ENCODE measurements at regions not wholly inside any gene's neighbourhood (a gene's known extent, or its start where the extent isn't known, plus 50 kb on each side); places are given as distances from the start of the nearest gene placed in this dataset.

DNA sequence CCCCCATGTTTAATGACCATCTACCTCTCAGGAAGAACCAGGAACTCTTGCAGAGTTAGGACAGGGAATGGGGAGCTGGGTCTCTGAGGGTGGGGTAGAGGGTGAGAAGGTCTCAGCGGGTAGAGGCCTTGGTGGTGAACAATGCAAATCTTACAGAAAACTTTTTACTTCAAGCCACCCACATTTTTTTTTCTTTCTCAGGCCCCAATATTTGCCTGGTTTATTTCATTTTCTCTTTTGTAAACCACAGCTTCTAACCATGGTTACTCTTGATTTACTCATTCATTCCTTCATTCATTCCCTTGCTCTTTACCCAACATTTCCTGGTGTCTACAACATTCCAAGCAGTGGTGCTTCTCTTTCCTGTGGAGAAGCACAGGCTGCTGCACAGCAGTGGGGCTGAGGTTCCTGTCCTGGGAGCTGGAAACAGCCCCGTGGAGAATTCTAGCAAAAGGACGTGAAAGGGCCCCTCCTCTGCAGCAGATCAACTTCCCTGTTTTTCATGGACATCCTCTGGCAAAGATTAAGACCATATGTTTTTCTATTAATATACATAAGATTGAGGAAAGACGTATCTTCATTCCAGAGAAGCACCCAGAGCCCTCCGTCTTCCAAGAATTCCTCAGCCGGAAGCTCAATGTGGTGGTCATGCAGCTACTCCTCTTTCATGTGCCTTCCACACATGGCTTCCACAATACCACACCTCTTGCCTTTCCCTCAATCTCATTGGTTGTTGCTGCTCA is 224.4 kb upstream of the SESN3 start:
- Histone ChIP-seq H3K4me3 (ENCODE audit: low read length in 3 of 3) (no peak overlapping the region), H3K27ac (ENCODE audit: low read depth, low read length) (no peak overlapping the region), H3K4me1 (ENCODE audit: control insufficient read depth in 3 of 3, insufficient read depth in 3 of 3, low read length in 3 of 3) (peaks cover 0 to 7% (median 2%) of the 10 kb centered on the region in 3 donors)

DNA sequence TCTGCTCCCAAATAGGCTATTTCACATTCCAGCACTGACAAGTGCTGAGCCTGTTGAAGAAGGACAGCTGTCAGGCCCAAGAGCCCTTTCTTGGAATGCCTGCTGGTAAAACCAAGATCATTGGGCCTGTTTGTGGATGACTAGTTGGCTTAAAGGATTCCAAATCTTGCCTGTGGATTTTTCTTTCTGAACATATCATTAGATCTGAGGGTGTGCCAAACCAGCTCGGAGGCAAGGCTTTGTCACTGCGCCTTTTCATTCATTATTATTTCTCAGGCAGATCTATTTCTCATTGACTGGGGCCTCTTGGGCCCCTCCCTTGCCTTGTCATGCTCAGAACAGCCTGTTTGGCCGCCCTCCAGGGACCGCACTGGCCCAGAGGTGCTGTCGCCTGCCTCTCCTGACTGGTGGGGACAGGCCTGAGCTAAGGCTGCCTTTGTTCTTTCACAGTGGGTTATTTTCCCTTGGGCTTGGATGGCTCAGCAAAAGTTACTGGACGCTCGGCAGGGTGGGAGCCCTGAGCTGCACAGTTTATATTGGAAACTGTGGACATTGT is 222.7 kb upstream of the SESN3 start:
- no peak overlapping the region for H3K4me3 ChIP-seq (ENCODE audit: low read length in 3 of 3)
- H3K4me1 ChIP-seq (ENCODE audit: control insufficient read depth in 3 of 3, insufficient read depth in 3 of 3, low read length in 3 of 3): no peaks in the 10 kb centered on the region
- no peak overlapping the region for H3K9ac ChIP-seq (ENCODE audit: low read depth in 1 of 3, low read length in 3 of 3)
- no peaks in the 10 kb centered on the region for H3K9me3 ChIP-seq (ENCODE audit: control insufficient read depth in 3 of 3, low read length in 3 of 3)
- H3K27ac ChIP-seq (ENCODE audit: low read depth, low read length): no peak overlapping the region
- H3K27me3 ChIP-seq (ENCODE audit: control insufficient read depth in 3 of 3, insufficient read depth in 3 of 3, low read length in 3 of 3): no peaks in the 10 kb centered on the region
- H3K36me3 ChIP-seq (ENCODE audit: control insufficient read depth in 3 of 3, insufficient read depth in 3 of 3, low read length in 3 of 3): no peaks in the 10 kb centered on the region

More for the DNA sequence above, 224.4 kb upstream of the SESN3 start:
- Histone ChIP-seq H3K9ac (ENCODE audit: low read depth in 1 of 3, low read length in 3 of 3) (no peak overlapping the region), H3K36me3 (ENCODE audit: control insufficient read depth in 3 of 3, insufficient read depth in 3 of 3, low read length in 3 of 3) (no peaks in the 10 kb centered on the region), H3K9me3 (ENCODE audit: control insufficient read depth in 3 of 3, low read length in 3 of 3) (no peaks in the 10 kb centered on the region), H3K27me3 (ENCODE audit: control insufficient read depth in 3 of 3, insufficient read depth in 3 of 3, low read length in 3 of 3) (no peaks in the 10 kb centered on the region)

DNA sequence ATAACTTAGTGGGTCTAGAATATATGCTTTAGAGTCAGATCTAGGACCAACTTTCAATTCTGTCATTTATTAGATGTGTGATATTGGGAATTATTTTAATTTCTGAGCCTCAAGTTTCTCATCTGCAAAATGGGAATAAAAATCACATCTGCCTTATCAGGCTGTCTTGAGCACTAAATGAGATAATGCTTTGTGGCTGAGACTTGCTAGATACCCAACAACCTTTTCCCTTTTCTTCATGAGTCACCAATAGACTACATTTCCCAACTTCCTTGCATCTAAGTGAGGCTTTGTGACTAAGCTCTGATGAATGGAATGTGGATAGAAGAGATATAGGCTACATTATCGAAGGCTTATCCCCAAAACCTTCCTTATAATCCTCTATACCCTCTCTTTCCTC is 220.7 kb upstream of the SESN3 start:
- no peaks in the 10 kb centered on the region for H3K4me1 ChIP-seq (ENCODE audit: control insufficient read depth in 3 of 3, insufficient read depth in 3 of 3, low read length in 3 of 3)
- no peaks in the 10 kb centered on the region for H3K9me3 ChIP-seq (ENCODE audit: control insufficient read depth in 3 of 3, low read length in 3 of 3)
- H3K9ac ChIP-seq (ENCODE audit: low read depth in 1 of 3, low read length in 3 of 3): no peak overlapping the region
- H3K27ac ChIP-seq (ENCODE audit: low read depth, low read length): no peak overlapping the region
- H3K36me3 ChIP-seq (ENCODE audit: control insufficient read depth in 3 of 3, insufficient read depth in 3 of 3, low read length in 3 of 3): no peaks in the 10 kb centered on the region
- H3K4me3 ChIP-seq (ENCODE audit: low read length in 3 of 3): no peak overlapping the region
- H3K27me3 ChIP-seq (ENCODE audit: control insufficient read depth in 3 of 3, insufficient read depth in 3 of 3, low read length in 3 of 3): no peaks in the 10 kb centered on the region

DNA sequence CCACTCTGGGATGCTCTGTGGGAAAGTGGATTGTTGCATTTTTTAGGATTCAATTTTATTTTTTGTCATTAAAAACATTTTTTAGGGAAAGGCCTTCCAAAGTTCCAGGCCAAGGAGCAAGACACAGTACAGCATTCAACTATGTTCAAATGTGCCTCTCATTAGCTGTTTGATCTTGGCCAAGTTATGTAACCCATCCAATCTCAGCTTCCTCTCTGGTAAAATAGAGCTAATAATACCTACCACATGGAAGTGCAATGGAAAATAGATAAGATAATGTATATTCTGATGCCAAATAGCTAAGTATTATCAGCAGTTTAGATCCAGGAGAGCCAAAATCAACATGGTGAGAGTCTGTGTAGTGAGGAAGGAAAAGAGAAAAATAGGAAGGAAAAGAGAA is 220.3 kb upstream of the SESN3 start:
- no peak overlapping the region for H3K27ac ChIP-seq (ENCODE audit: low read depth, low read length)

DNA sequence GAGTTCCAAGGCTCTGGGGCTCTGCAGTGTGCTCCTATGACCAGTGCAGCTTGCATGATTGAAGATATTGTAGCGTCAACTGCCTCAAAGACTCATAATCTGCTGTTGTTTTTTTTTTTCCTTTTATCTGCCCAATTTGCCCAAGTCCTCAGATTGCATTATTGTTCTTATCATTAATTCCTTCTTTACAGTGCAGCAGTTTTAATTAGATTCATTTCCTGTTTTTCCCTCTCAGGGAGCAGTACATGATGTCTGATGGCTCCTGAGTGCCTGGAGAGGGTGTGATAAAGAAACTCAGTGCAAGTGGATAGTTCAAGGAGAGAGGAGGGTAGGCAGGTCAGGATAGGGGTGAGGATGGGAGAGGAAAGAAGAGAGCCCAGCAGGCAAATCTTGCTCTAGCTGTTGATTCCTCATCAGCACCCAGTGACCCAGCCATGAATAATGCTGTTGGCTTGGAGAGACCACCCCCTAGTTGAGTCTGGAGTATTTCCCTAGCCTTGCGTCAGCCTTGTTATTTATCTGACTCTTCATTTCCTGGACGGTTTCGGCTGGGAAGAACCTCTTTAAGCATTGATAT is 219.6 kb upstream of the SESN3 start:
- no peak overlapping the region for H3K9ac ChIP-seq (ENCODE audit: low read depth in 1 of 3, low read length in 3 of 3)
- H3K27me3 ChIP-seq (ENCODE audit: control insufficient read depth in 3 of 3, insufficient read depth in 3 of 3, low read length in 3 of 3): no peaks in the 10 kb centered on the region
- H3K36me3 ChIP-seq (ENCODE audit: control insufficient read depth in 3 of 3, insufficient read depth in 3 of 3, low read length in 3 of 3): no peaks in the 10 kb centered on the region
- no peak overlapping the region for H3K4me3 ChIP-seq (ENCODE audit: low read length in 3 of 3)
- H3K9me3 ChIP-seq (ENCODE audit: control insufficient read depth in 3 of 3, low read length in 3 of 3): no peaks in the 10 kb centered on the region
- H3K27ac ChIP-seq (ENCODE audit: low read depth, low read length): no peak overlapping the region
- no peaks in the 10 kb centered on the region for H3K4me1 ChIP-seq (ENCODE audit: control insufficient read depth in 3 of 3, insufficient read depth in 3 of 3, low read length in 3 of 3)

More for the DNA sequence above, 220.3 kb upstream of the SESN3 start:
- Histone ChIP-seq H3K9ac (ENCODE audit: low read depth in 1 of 3, low read length in 3 of 3) (no peak overlapping the region), H3K4me3 (ENCODE audit: low read length in 3 of 3) (no peak overlapping the region), H3K27me3 (ENCODE audit: control insufficient read depth in 3 of 3, insufficient read depth in 3 of 3, low read length in 3 of 3) (no peaks in the 10 kb centered on the region), H3K4me1 (ENCODE audit: control insufficient read depth in 3 of 3, insufficient read depth in 3 of 3, low read length in 3 of 3) (no peaks in the 10 kb centered on the region), H3K36me3 (ENCODE audit: control insufficient read depth in 3 of 3, insufficient read depth in 3 of 3, low read length in 3 of 3) (no peaks in the 10 kb centered on the region), H3K9me3 (ENCODE audit: control insufficient read depth in 3 of 3, low read length in 3 of 3) (no peaks in the 10 kb centered on the region)

DNA sequence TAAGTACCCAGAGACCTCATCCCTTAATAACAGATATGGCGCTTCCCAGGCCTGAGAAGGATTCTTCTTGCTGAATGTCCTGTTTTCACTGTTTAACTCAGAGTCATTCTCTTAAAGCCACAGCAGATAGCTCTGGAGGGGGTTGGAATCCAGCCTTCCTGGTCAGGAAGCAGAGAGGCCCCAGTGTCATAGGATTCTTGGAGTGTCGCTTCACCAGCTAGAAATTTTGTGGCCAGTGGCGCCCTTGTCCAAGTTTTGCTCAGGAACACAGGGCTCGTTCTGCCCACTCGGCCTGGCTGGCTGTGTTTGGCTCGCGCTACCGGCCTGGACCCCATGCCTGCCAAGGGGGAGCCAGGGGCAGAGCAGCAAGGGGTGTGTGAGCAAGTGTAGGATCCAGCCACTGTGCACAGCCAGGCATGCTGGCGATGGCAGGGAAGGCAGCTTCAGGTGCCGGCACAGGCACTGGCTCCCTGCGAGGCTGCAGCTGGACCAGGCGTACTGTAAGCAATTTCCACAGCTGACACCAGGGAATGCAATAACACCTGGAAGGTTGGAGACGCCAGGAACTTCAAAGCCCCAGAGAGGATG is 214.8 kb upstream of the SESN3 start:
- H3K27ac ChIP-seq (ENCODE audit: low read depth, low read length): no peak overlapping the region
- H3K9ac ChIP-seq (ENCODE audit: low read depth in 1 of 3, low read length in 3 of 3): no peak overlapping the region

DNA sequence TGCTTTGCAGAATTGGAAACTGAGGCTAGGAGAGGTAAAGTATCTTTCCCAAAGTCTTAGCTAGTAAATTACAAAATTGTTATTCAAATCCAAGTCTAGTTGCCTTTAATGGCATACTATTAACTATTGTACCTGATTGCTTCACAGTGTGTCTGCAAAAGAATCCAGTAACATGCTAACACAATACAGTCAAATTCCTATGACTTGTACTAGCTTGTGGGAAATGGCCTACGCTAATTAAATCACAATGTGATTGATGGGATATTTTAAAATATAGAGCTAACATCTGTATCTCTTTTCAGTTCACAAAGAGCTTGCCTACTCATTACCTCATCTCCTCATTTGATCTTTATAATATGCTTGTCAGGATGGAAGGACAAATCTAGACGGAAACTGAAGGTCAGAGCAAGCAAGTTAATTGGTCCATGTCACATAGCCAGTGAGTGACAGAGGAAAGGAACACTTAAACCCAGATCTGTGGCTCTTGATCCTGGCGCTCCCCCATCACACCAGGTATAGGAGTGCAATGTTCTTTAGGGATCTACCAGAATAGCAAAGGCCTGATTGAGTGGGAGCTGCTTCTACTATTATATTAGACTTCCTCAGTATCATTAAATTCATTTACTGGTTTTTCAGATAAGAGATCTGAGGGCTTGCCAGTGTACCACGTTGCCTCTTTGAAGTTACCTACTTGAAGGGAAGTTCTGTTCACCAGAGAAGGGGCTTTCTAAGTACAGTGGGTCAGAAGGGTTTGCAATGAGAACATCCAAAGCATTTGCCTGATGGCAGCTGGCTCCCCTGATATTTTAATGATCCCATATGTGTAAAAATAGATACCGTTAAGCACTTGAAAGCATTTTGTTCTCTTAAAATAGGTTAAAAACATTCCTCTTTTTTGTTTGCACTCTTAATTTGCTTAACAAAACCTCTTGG is 213.6 kb upstream of the SESN3 start:
- Histone ChIP-seq H3K9ac (ENCODE audit: low read depth in 1 of 3, low read length in 3 of 3) (no peak overlapping the region), H3K27me3 (ENCODE audit: control insufficient read depth in 3 of 3, insufficient read depth in 3 of 3, low read length in 3 of 3) (no peaks in the 10 kb centered on the region), H3K36me3 (ENCODE audit: control insufficient read depth in 3 of 3, insufficient read depth in 3 of 3, low read length in 3 of 3) (no peaks in the 10 kb centered on the region), H3K27ac (ENCODE audit: low read depth, low read length) (no peak overlapping the region), H3K4me3 (ENCODE audit: low read length in 3 of 3) (no peak overlapping the region), H3K4me1 (ENCODE audit: control insufficient read depth in 3 of 3, insufficient read depth in 3 of 3, low read length in 3 of 3) (no peaks in the 10 kb centered on the region), H3K9me3 (ENCODE audit: control insufficient read depth in 3 of 3, low read length in 3 of 3) (peaks cover 0 to 3% (median 0%) of the 10 kb centered on the region in 3 donors)

More for the DNA sequence above, 214.8 kb upstream of the SESN3 start:
- Histone ChIP-seq H3K36me3 (ENCODE audit: control insufficient read depth in 3 of 3, insufficient read depth in 3 of 3, low read length in 3 of 3) (no peaks in the 10 kb centered on the region), H3K4me3 (ENCODE audit: low read length in 3 of 3) (no peak overlapping the region), H3K27me3 (ENCODE audit: control insufficient read depth in 3 of 3, insufficient read depth in 3 of 3, low read length in 3 of 3) (no peaks in the 10 kb centered on the region), H3K9me3 (ENCODE audit: control insufficient read depth in 3 of 3, low read length in 3 of 3) (peaks cover 0 to 3% (median 0%) of the 10 kb centered on the region in 3 donors), H3K4me1 (ENCODE audit: control insufficient read depth in 3 of 3, insufficient read depth in 3 of 3, low read length in 3 of 3) (no peaks in the 10 kb centered on the region)

DNA sequence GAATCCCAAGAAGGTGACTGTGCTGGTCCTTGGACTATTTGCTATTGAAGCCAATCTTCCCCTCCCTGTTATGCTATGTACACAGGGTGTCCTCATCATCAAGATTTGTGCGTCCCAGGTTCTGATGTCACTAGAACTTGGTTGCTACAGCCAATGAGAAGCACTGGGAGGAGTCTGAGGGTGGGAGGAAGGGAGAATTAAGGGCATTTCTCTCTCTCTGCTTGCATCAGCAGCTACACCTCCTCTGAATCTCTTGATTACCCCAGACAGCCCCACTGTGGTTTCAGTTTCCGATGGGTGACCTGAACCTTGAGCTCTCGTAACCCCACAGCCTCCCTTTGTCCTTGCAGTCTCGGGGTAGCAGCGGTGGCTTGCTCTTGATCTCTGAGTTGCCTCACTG is 212.4 kb upstream of the SESN3 start:
- no peak overlapping the region for H3K9ac ChIP-seq (ENCODE audit: low read depth in 1 of 3, low read length in 3 of 3)
- H3K9me3 ChIP-seq (ENCODE audit: control insufficient read depth in 3 of 3, low read length in 3 of 3): peaks cover 0 to 3% (median 0%) of the 10 kb centered on the region in 3 donors
- no peaks in the 10 kb centered on the region for H3K36me3 ChIP-seq (ENCODE audit: control insufficient read depth in 3 of 3, insufficient read depth in 3 of 3, low read length in 3 of 3)
- H3K27ac ChIP-seq (ENCODE audit: low read depth, low read length): no peak overlapping the region
- no peaks in the 10 kb centered on the region for H3K27me3 ChIP-seq (ENCODE audit: control insufficient read depth in 3 of 3, insufficient read depth in 3 of 3, low read length in 3 of 3)
- H3K4me3 ChIP-seq (ENCODE audit: low read length in 3 of 3): no peak overlapping the region
- no peaks in the 10 kb centered on the region for H3K4me1 ChIP-seq (ENCODE audit: control insufficient read depth in 3 of 3, insufficient read depth in 3 of 3, low read length in 3 of 3)

DNA sequence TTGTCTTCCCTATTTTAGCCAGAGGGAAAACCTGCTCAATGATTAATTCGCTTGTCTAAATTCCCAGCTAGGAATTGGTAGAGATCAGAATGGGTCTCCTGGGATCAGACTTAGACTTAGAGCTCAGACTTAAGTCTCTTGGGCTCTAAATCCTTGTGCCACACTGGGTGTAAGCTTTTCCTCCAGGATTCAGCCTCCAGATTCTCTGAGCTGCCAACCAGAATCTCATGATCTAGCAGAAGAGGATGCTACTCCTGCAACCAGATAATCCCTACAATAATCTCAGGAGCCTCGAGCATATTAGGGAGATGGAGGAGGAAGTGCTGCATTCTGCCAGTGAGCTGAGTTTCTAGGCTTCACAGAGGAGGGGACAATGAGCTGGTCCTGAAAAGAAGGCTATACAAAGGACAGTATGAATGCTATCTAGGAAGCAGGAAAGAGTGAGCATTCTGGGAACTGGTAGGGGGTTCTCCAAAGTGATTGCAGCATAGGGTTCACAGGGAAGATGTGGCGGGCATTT is 211.6 kb upstream of the SESN3 start:
- peaks cover 0 to 3% (median 0%) of the 10 kb centered on the region in 3 donors for H3K9me3 ChIP-seq (ENCODE audit: control insufficient read depth in 3 of 3, low read length in 3 of 3)
- no peak overlapping the region for H3K9ac ChIP-seq (ENCODE audit: low read depth in 1 of 3, low read length in 3 of 3)
- no peaks in the 10 kb centered on the region for H3K4me1 ChIP-seq (ENCODE audit: control insufficient read depth in 3 of 3, insufficient read depth in 3 of 3, low read length in 3 of 3)
- no peaks in the 10 kb centered on the region for H3K27me3 ChIP-seq (ENCODE audit: control insufficient read depth in 3 of 3, insufficient read depth in 3 of 3, low read length in 3 of 3)
- H3K27ac ChIP-seq (ENCODE audit: low read depth, low read length): no peak overlapping the region
- no peak overlapping the region for H3K4me3 ChIP-seq (ENCODE audit: low read length in 3 of 3)
- no peaks in the 10 kb centered on the region for H3K36me3 ChIP-seq (ENCODE audit: control insufficient read depth in 3 of 3, insufficient read depth in 3 of 3, low read length in 3 of 3)
